K562 (cell line): ENCODE measurements at regions not wholly inside any gene's neighbourhood (a gene's known extent, or its start where the extent isn't known, plus 50 kb on each side); places are given as distances from the start of the nearest gene placed in this dataset.

Source experiments
- CBX3 ChIP-seq, 2 experiments: IDR thresholded peaks; 1 replicate in 1 of 2; 2 replicates in 1 of 2; pipeline ENCODE4 v1.6.1; 2012; ENCODE audit warnings: inconsistent platforms in 2 of 2, low read length in 2 of 2, borderline replicate concordance in 1 of 2, control low read depth in 1 of 2
- FOSL1 ChIP-seq: fragments of 200-800 bp; sonication (Bioruptor generic); conservative IDR thresholded peaks from 2 replicates; pipeline ENCODE4 v1.6.1; 2016; ENCODE audit warnings: missing genetic modification characterization, missing compliant biosample characterization
- FOXA3 ChIP-seq, 2 experiments: fragments of 450-650 bp in 1 of 2; sonication (generic) in 1 of 2; formaldehyde crosslinking; IDR thresholded peaks in 1 of 2; conservative IDR thresholded peaks in 1 of 2; 2 replicates each; pipeline versions ENCODE4 v1.4.0 to v1.8.0; 2020 to 2022; ENCODE audit warnings: mild to moderate bottlenecking in 2 of 2, missing genetic modification reagents in 1 of 2
- HSF4 ChIP-seq: fragments of 250-450 bp; sonication (Bioruptor Pico); IDR thresholded peaks from 2 replicates; pipeline ENCODE4 v2.1.2; 2022; ENCODE audit warnings: mild to moderate bottlenecking, moderate library complexity, borderline replicate concordance
- KLF16 ChIP-seq: IDR thresholded peaks from 2 replicates; pipeline ENCODE4 v1.6.1; 2016; ENCODE audit warnings: antibody characterized with exemption
- RCOR1 ChIP-seq, 2 experiments: IDR thresholded peaks; 2 replicates each; pipeline ENCODE4 v1.6.1; 2012; ENCODE audit warnings: low read depth in 2 of 2, low read length in 2 of 2, borderline replicate concordance in 1 of 2, improper control_type of control experiment in 1 of 2
- RNF2 ChIP-seq: sonication (generic); IDR thresholded peaks from 2 replicates; pipeline ENCODE4 v1.6.1; 2016
- SAFB ChIP-seq: fragments of 200-400 bp; formaldehyde crosslinking; IDR thresholded peaks from 2 replicates; pipeline ENCODE4 v1.6.1; 2017; ENCODE audit warnings: low read depth, low read length, borderline replicate concordance
- SIX5 ChIP-seq, 2 experiments: IDR thresholded peaks; 2 replicates each; pipeline ENCODE4 v1.6.1; 2011; ENCODE audit warnings: low read length in 2 of 2, borderline replicate concordance in 1 of 2, low read depth in 1 of 2, mild to moderate bottlenecking in 1 of 2, moderate library complexity in 1 of 2; ENCODE audit not compliant: insufficient read depth in 1 of 2
- ZNF644 ChIP-seq: fragments of 200-800 bp; sonication (Bioruptor generic); IDR thresholded peaks from 2 replicates; pipeline ENCODE4 v1.6.1; 2016; ENCODE audit warnings: low read depth, missing genetic modification characterization, missing compliant biosample characterization
- TF ChIP-seq, protein P1 (sequence below): fragments of 150-350 bp; IDR thresholded peaks from 2 replicates; pipeline ENCODE4 v1.6.1; 2014; ENCODE audit warnings: low read depth, mild to moderate bottlenecking, low read length, borderline replicate concordance
- TF ChIP-seq, protein P2 (sequence below): sonication (generic); formaldehyde crosslinking; IDR thresholded peaks from 2 replicates; pipeline ENCODE4 v1.9.0; 2022; ENCODE audit warnings: mild to moderate bottlenecking, missing genetic modification reagents
- TF ChIP-seq, protein P3 (sequence below), 2 experiments: fragments of 150-350 bp in 1 of 2; IDR thresholded peaks; 2 replicates each; pipeline ENCODE4 v1.6.1; 2012 to 2016; ENCODE audit warnings: low read depth in 2 of 2, low read length in 2 of 2, mild to moderate bottlenecking in 1 of 2, moderate library complexity in 1 of 2
- TF ChIP-seq, protein P4 (sequence below), 3 experiments: IDR thresholded peaks in 2 of 3; conservative IDR thresholded peaks in 1 of 3; 2 replicates each; pipeline ENCODE4 v1.5.1; 2011 to 2012; ENCODE audit warnings: low read length in 3 of 3, mild to moderate bottlenecking in 3 of 3, control low read depth in 2 of 3, improper control_type of control experiment in 1 of 3, inconsistent platforms in 1 of 3, low read depth in 1 of 3, mixed read lengths in 1 of 3, moderate library complexity in 1 of 3; ENCODE audit not compliant: insufficient read depth in 2 of 3

DNA sequence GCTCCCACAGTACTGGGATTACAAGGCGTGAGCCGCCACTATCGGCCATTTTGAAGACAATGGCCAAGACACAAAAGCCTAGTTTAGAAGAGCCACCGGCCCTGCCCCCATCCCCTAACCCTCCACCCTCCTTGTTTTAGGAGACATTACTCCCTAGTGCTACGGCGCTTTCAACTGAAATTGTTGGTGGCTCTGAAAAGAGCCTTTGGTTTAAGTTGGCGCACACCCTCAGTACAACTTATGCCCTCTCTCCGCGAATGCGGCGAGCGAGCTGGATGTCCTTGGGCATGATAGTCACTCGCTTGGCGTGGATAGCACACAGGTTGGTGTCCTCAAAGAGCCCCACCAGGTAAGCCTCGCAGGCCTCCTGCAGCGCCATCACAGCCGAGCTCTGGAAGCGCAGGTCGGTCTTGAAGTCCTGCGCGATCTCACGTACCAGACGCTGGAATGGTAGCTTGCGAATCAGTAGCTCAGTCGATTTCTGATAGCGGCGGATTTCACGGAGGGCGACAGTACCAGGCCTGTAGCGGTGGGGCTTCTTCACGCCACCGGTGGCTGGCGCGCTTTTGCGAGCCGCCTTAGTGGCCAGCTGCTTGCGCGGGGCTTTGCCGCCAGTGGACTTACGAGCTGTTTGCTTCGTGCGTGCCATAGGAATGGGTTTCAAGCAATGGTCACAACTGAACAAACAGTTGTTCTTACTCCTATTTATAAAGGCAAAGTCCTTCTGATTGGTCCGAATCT lies 114.9 kb upstream of the BTN3A2 start (continued):
- TF ChIP-seq, protein P1, sequence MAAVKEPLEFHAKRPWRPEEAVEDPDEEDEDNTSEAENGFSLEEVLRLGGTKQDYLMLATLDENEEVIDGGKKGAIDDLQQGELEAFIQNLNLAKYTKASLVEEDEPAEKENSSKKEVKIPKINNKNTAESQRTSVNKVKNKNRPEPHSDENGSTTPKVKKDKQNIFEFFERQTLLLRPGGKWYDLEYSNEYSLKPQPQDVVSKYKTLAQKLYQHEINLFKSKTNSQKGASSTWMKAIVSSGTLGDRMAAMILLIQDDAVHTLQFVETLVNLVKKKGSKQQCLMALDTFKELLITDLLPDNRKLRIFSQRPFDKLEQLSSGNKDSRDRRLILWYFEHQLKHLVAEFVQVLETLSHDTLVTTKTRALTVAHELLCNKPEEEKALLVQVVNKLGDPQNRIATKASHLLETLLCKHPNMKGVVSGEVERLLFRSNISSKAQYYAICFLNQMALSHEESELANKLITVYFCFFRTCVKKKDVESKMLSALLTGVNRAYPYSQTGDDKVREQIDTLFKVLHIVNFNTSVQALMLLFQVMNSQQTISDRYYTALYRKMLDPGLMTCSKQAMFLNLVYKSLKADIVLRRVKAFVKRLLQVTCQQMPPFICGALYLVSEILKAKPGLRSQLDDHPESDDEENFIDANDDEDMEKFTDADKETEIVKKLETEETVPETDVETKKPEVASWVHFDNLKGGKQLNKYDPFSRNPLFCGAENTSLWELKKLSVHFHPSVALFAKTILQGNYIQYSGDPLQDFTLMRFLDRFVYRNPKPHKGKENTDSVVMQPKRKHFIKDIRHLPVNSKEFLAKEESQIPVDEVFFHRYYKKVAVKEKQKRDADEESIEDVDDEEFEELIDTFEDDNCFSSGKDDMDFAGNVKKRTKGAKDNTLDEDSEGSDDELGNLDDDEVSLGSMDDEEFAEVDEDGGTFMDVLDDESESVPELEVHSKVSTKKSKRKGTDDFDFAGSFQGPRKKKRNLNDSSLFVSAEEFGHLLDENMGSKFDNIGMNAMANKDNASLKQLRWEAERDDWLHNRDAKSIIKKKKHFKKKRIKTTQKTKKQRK: no peak
- TF ChIP-seq FOXA3 (CRISPR knock-in tag; conservative IDR thresholded peaks at IDR 0.05 in 1 of 2, IDR thresholded peaks at IDR 0.05 in 1 of 2): no peak
- no peak for TF ChIP-seq SIX5 (IDR thresholded peaks at IDR 0.05; ENCODE audit: borderline replicate concordance in 1 of 2, insufficient read depth in 1 of 2, low read depth in 1 of 2, low read length in 2 of 2)
- TF ChIP-seq SAFB: peak; percentile 80
- no peak for TF ChIP-seq KLF16
- peak in 1 of 2 experiments; percentile 63; a peak in 1 of 3 replicates for TF ChIP-seq CBX3 (IDR thresholded peaks at IDR 0.05; ENCODE audit: borderline replicate concordance in 1 of 2, low read length in 2 of 2)
- TF ChIP-seq, protein P2, sequence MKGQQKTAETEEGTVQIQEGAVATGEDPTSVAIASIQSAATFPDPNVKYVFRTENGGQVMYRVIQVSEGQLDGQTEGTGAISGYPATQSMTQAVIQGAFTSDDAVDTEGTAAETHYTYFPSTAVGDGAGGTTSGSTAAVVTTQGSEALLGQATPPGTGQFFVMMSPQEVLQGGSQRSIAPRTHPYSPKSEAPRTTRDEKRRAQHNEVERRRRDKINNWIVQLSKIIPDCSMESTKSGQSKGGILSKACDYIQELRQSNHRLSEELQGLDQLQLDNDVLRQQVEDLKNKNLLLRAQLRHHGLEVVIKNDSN (CRISPR knock-in tag): no peak
- TF ChIP-seq RCOR1 (IDR thresholded peaks at IDR 0.05; ENCODE audit: borderline replicate concordance in 1 of 2, low read depth in 2 of 2, low read length in 2 of 2): 0 out of 4 replicates have a peak, but pooled peaks of 1 of the 2 experiments have one; percentile 2
- peak; percentile 75; the same call in 1 of the 2 replicates for TF ChIP-seq RNF2
- TF ChIP-seq, protein P3, sequence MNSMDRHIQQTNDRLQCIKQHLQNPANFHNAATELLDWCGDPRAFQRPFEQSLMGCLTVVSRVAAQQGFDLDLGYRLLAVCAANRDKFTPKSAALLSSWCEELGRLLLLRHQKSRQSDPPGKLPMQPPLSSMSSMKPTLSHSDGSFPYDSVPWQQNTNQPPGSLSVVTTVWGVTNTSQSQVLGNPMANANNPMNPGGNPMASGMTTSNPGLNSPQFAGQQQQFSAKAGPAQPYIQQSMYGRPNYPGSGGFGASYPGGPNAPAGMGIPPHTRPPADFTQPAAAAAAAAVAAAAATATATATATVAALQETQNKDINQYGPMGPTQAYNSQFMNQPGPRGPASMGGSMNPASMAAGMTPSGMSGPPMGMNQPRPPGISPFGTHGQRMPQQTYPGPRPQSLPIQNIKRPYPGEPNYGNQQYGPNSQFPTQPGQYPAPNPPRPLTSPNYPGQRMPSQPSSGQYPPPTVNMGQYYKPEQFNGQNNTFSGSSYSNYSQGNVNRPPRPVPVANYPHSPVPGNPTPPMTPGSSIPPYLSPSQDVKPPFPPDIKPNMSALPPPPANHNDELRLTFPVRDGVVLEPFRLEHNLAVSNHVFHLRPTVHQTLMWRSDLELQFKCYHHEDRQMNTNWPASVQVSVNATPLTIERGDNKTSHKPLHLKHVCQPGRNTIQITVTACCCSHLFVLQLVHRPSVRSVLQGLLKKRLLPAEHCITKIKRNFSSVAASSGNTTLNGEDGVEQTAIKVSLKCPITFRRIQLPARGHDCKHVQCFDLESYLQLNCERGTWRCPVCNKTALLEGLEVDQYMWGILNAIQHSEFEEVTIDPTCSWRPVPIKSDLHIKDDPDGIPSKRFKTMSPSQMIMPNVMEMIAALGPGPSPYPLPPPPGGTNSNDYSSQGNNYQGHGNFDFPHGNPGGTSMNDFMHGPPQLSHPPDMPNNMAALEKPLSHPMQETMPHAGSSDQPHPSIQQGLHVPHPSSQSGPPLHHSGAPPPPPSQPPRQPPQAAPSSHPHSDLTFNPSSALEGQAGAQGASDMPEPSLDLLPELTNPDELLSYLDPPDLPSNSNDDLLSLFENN (IDR thresholded peaks at IDR 0.05; ENCODE audit: low read depth in 2 of 2, low read length in 2 of 2): no peak
- 0 out of 2 replicates have a peak, but pooled peaks have one; percentile 12 for TF ChIP-seq FOSL1
- no peak for TF ChIP-seq HSF4 (CRISPR knock-in tag)
- TF ChIP-seq, protein P4, sequence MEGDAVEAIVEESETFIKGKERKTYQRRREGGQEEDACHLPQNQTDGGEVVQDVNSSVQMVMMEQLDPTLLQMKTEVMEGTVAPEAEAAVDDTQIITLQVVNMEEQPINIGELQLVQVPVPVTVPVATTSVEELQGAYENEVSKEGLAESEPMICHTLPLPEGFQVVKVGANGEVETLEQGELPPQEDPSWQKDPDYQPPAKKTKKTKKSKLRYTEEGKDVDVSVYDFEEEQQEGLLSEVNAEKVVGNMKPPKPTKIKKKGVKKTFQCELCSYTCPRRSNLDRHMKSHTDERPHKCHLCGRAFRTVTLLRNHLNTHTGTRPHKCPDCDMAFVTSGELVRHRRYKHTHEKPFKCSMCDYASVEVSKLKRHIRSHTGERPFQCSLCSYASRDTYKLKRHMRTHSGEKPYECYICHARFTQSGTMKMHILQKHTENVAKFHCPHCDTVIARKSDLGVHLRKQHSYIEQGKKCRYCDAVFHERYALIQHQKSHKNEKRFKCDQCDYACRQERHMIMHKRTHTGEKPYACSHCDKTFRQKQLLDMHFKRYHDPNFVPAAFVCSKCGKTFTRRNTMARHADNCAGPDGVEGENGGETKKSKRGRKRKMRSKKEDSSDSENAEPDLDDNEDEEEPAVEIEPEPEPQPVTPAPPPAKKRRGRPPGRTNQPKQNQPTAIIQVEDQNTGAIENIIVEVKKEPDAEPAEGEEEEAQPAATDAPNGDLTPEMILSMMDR (IDR thresholded peaks at IDR 0.05 in 2 of 3, conservative IDR thresholded peaks at IDR 0.05 in 1 of 3; ENCODE audit: insufficient read depth in 2 of 3, low read depth in 1 of 3, low read length in 3 of 3): peak; percentile 27 to 63 (median 42); a peak in 5 of 6 replicates
- TF ChIP-seq ZNF644 (tag): peak; percentile 24
